HG03066 (cell line): ENCODE measurements at regions not wholly inside any gene's neighbourhood (a gene's known extent, or its start where the extent isn't known, plus 50 kb on each side); places are given as distances from the start of the nearest gene placed in this dataset.
"Not testable (repeated sequence)": the region's sequence is repeated elsewhere in the genome, so short reads cannot be mapped to it uniquely, and the experiment has no call there.

Experiments used
- ATAC-seq: cut with Tn5 transposase; IDR thresholded peaks from one replicate; pipeline ENCODE4 v1.9.1; 2021; ENCODE audit warnings: low read depth; ENCODE audit not compliant: unreplicated experiment

DNA sequence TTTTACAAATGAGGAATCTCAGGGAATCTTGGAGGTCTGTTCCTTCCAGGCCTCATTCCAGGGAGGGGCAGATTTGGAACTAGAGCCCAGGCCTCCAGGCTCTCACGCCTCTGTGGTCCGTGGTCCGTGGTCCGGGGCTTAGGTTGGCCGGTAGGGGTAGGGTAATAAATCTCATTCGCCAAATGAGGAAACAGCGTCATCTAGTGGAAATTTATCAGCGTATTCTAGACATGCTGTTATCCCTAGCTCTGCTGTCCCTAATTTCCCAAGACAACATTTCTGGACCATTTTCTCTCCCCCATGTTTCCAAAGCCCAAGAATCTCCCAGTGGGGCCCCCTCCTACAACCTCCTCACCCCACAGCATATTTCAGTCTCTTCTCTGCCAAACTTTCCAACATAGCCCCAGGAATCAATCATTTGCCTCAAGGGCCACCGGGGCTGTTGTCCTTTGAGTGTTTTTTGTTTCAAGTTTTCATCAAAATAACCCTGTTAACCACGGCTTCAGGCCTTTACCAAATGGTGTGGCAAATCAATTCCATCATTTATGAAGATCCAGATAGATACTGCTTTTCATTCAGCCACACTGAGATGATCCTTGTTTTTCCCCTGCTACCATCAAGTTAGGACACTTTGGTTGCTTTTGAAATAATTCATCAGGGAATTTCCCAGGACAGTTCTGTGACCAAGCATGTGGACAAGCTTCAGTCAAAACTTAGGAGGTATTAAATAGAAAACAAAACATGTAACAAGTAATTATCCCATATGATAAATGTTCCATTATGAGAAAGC lies 126.8 kb downstream of the ALDH8A1 start:
- ATAC-seq, result peak; percentile 87

DNA sequence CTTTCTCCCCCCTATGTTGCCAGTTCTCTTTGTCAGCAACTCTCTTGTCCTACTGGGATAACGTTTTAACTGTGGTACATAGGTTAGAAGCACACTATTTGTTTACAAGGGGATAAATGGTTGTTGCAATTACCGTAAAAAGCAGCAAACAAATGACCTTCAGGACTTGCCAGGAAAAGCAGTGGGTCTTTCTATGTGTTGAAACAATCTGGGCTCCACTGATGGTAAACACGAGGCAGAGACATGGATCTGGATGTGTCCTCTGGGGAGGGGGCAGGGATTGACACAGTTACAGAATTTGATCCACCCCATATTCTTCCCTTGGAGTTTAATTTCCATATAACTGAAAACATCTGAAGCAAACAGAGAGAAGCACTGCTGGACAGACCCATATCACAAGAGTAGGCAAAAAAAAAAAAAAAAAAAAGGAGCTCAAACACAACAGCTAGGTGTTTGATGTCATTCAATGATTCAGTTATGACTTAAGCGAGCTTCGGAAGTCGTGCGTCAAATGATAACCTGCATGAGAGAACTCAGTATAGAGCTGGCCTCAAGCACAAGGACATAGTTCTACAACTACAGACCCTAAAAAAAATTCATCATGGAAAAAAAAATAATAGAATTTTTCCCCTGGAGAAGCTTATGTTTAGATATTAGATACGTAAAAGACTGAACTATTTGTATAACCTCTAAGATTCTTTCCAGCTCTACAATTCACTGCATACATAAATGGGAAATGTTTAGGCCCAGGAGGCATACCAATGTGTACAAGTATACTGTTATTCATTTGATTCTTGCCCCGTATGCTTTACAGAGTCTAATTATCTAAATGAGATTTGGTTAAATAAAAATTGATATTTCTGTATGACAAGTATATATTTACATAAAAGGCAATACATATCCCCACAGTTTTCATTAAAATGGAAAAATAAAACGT lies 127.7 kb downstream of the ALDH8A1 start:
- ATAC-seq, result no peak

DNA sequence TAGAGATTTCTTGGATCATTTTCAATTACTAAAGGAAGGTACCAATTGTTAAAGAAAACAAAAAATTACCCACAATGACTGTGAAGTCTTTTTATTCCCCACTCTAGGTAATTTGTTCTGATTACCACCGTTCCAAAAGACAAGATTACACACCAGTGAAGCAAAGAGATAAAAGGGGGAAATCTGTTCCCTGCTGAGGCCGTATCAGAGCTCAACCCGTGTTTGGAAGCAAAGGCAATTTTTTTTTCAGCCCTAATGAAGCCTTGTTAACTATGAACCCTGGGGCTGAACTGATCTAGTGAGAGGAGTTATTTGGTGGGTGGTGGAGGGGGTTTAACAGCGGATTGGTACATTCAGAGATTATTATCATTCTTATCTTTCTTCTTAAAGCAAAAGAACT lies 128.5 kb downstream of the ALDH8A1 start:
- ATAC-seq, result no peak

DNA sequence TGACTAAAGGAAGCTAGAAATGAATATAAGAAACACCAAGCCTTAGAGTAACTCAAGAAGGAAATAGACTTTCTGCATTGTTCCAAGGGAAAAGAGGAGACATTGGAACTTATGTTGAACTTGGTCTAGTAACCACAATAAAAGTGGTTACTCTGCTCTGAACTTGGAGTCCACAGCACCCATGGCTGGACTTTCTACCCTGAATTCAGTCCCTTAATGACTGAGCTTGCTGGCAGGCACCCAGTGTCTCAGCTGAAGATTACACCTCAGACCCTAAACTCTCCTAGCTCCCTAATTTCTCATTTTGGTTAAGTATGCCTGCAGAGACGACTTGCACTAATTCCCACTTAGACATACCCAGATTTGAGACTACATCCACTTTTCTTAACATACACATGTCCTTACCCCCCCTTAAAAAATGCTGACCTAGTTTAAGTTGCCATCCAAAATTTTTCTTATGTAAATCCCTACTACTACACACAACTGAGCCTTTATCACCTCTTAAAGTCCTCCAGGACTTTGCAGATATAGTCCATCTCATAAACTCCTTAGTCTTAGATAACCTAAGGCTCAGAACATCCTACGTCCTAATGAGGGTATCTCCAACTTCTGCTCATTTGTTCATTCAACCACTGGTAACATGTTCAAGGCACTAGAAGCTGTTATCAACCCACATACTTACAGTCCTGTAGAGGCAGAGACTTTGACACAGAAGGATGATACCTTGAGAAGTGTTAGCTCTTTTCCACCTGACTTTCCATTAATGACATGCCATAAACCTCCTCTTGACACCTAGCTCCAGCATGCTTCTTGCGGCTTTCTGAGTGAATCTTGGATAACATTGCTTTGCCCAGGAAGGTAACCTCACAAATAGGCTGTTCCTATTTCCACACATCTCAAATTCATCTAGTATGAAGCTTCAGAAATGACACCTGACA lies 129.8 kb downstream of the ALDH8A1 start:
- no peak for ATAC-seq

GRCh38 chr6:134819236-134819635 lies 130.7 kb downstream of the ALDH8A1 start:
- no peak for ATAC-seq

DNA sequence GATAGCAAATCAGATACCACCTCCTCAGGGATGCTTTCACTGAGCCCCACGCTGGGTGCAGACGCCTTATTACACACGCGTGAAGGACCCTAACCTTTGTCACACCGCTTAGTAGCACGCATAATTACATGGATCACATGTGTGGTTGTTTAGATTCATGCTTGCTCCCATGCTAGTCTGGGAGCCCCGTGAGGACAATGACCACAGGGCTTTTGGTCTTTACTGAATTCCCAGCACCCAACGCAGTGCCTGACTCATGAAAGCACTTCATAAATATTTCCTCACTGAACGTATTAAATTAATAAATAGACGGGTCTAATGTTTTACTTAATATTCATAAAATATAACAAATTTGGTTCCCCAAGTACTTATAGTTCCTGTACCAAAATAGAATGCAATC lies 132.5 kb downstream of the ALDH8A1 start:
- no peak for ATAC-seq

GRCh38 chr6:134816780-134817179 lies 133.1 kb downstream of the ALDH8A1 start:
- no peak for ATAC-seq

DNA sequence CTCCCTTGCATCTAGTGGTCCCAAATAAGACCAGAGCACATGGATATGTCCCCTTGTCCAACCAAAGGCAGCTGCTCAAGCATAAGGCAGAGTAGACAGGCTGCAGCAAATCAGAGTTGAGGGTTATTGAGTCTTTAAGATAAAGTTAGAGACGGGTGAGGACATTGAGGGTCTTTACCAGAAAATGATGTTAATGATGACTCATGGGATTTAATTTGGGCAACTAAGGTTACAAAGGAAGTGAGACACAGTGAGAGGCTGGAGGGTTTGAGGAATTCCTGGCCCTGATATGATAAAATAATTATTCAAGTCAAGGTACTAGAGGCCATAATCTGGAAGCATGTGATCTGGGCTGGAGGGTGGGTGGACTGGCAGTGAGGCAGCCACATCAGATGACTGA lies 133.6 kb downstream of the ALDH8A1 start:
- no peak for ATAC-seq

DNA sequence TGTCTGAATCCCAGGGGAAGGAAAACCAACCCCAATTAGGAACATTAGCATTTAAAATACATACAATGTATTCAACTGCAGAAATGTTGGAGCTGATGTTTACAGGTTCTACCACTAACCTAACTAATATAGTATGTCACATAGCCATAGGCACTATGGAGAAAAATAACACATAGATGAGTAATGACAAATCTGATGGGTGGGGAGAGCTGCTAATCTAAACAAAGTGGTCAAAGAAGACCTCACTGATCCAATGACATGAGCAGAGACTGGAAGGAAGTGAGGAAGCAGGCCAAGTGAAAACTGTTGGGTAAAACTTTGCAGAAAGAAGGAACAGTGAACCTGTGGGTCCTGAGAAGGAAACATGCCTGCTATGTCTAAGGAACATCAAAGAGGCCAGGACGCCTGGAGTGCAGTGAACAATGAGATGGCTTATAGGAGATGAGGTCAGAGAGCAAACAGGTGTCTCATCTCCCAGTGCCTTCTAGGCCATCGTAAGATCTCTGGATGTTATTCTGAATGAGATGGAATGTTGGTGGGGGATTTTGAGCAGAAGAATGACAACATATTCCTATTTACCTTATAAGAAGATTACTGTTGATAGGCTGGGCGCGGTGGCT lies 135.7 kb downstream of the ALDH8A1 start:
- ATAC-seq, result no peak

- ATAC-seq, result no peak
Observed at GRCh38 chr6:134813146-134813545, 136.8 kb downstream of the ALDH8A1 start.

DNA sequence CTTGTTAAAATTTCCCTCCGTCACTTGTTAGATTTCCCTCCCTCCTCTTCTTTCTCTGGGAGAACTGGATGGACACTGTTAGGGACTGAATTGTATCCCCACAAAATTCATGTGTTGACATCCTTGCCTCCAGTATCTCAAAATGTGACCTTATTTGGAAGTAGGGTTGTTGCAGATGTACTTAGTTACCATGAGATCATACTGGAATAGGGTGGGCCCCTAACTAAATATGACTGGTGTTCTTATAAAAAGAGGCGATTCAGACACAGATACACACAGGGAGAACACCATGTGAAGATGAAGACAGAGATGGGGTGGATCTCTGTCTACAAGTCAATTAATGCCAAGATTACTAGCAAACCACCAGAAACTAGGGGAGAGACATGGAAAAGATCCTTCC lies 139.5 kb downstream of the ALDH8A1 start:
- no peak for ATAC-seq

GRCh38 chr6:134809130-134809529 lies 140.8 kb downstream of the ALDH8A1 start:
- no peak for ATAC-seq

DNA sequence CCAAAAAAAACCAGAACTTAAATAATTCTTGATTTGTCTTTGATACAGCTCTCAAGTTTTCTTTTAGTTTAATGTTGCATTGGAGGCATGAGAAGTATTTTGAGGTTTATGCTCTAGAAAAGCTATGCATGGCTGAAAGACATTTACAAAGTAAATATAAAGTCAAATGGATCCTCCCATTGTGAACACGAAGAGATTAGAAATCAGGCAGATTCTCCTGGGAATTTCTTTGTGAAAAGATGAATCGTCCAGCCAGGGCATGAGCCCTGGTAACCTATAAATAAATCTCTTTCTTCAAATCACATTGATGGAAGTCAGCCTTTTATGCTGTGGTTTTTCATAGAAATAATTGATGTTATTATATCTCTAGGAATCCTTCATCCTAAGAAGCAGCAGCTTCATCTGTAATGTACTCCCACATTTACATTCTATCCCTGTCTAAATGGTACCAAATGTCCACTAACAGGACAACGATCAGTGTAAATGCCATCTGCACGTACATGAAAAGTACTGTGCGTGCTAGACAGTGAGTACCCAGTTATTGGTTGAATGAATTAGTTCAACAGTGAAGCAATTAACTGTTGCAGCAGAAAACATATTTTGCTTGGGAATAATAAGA lies 143.6 kb downstream of the ALDH8A1 start:
- ATAC-seq, result no peak

DNA sequence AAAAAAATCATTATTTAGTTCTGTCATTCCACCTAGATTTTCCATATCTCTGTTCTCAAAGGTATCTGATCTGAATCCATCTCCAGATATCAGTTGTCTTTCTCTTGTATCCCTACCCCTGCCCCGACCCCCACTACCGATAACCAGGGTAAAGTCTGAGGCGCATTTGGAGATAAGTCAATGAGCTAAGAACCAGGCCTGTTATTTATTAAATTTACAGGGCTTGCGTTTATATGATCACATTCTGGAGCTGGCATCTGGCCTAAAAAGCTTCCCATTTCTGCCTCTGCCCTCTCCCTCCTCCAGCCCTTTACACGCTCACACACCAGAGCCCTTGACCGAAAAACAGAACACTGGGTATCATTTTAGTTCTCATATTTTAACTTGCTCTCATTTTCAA lies 144.7 kb downstream of the ALDH8A1 start:
- ATAC-seq, result no peak

DNA sequence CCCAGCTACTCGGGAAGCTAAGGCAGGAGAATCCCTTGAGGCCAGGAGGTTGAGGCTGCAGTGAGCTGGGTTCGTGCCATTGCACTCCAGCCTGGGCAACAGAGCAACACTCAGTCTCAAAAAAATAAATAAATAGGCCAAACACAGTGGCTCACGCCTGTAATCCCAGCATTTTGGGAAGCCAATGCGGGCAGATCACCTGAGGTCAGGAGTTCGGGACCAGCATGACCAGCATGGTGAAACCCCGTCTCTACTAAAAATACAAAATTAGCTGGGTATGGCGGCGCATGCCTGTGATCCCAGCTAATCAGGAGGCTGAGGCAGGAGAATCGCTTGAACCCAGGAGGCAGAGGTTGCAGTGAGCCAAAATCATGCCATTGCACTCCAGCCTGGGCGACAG lies 145.6 kb downstream of the ALDH8A1 start:
- ATAC-seq, result not testable (repeated sequence)

GRCh38 chr6:134802426-134803058 lies 147.4 kb downstream of the ALDH8A1 start:
- no peak for ATAC-seq

GRCh38 chr6:134797400-134798113 lies 152.3 kb downstream of the ALDH8A1 start:
- ATAC-seq, result no peak

DNA sequence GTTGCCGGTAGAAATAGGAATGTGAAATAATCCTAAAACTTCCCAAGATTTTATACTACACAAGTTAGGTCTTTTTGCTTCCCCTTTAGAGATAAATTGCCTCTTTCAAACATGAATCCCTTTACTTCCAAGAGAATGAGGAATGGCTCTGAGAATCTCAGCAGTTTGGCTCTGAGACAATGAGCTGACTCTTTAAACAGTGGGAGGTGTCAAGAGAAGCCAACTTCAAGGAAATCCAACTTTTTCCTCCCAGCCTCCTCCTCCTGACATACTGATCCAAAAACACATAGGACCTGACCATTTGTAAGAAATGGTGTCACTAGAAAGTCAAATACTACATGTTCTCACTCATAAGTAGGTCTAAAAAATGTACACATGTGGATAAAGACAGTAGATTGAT lies 154.2 kb downstream of the ALDH8A1 start:
- ATAC-seq, result no peak

DNA sequence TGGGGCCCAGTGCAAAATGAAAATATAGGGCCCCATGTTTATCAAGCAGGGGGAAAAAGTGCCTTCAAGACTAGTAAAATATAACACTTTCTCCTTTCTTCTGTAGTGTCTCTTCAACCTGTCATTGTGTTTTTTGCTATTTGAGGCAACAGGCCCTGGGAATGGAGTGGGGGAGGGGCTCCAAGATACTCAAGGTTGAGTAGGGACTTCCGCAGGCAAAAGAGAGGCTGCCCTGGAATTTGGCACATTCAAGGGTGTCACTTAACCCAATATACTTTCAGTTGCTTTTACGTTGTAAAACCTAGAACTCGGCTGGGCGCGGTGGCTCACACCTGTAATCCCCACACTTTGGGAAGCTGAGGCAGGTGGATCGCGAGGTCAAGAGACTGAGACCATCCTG lies 154.9 kb downstream of the ALDH8A1 start:
- no peak for ATAC-seq
